Activated T-cell treated with anti-CD3 and anti-CD28 coated beads, Interleukin-2, amount 50 U/mL, for 24 hours (primary cell): ENCODE measurements at regions not wholly inside any gene's neighbourhood (a gene's known extent, or its start where the extent isn't known, plus 50 kb on each side); places are given as distances from the start of the nearest gene placed in this dataset.
"Not testable (repeated sequence)": the region's sequence is repeated elsewhere in the genome, so short reads cannot be mapped to it uniquely, and the experiment has no call there.

Source experiments
- DNase-seq: peaks from one replicate; pipeline ENCODE4 v3.0.0-alpha.2; 2020
- H3K27ac Mint-ChIP-seq: 2 replicates; pipeline ENCODE4 v1.8.0; 2020; ENCODE audit warnings: mild to moderate bottlenecking, mixed read lengths
- H3K27me3 Mint-ChIP-seq: 2 replicates; pipeline ENCODE4 v1.8.0; 2020; ENCODE audit warnings: mixed read lengths
- H3K36me3 Mint-ChIP-seq: 2 replicates; pipeline ENCODE4 v1.8.0; 2020; ENCODE audit warnings: low read depth, mixed read lengths
- H3K4me1 Mint-ChIP-seq: 2 replicates; pipeline ENCODE4 v1.8.0; 2020; ENCODE audit warnings: low read depth, mixed read lengths
- H3K4me3 Mint-ChIP-seq: 2 replicates; pipeline ENCODE4 v1.8.0; 2020; ENCODE audit warnings: mild to moderate bottlenecking, moderate library complexity, mixed read lengths
- H3K9me3 Mint-ChIP-seq: 2 replicates; pipeline ENCODE4 v1.8.0; 2020; ENCODE audit warnings: mixed read lengths

GRCh38 chr6:84836366-84836765 lies 72.0 kb upstream of the TBX18 start:
- Mint-ChIP-seq H3K4me1 (no peaks in the 10 kb centered on the region), H3K27me3 (no peaks in the 10 kb centered on the region), H3K36me3 (no peaks in the 10 kb centered on the region), H3K4me3 (no peak overlapping the region), H3K9me3 (peaks cover 7% of the 10 kb centered on the region), H3K27ac (no peak overlapping the region)
- no peak for DNase-seq

DNA sequence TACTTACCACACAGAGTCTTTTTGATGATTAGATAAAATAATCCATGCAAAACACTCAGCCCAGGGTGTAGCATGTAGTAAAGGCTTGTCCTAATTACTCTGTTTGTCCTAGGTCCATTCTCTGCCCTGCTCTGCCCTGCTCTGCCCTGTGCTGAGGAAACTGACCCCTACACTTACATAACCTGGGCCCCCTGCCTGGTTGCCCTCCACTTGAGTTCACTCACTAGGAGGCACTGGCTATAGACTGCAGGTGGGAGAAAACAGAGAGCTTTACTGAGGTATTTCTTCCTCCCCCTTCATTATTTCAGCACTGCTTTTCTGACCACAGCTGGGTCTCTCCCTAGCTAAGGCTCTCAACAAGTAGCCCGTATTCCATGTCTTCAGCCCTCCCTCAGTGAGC lies 70.9 kb upstream of the TBX18 start:
- Mint-ChIP-seq H3K27me3 (no peaks in the 10 kb centered on the region), H3K4me3 (no peak overlapping the region), H3K4me1 (no peaks in the 10 kb centered on the region), H3K36me3 (no peaks in the 10 kb centered on the region), H3K27ac (no peak overlapping the region), H3K9me3 (peaks cover 2% of the 10 kb centered on the region)
- DNase-seq: no peak

- not testable (repeated sequence) for DNase-seq, H3K4me1 Mint-ChIP-seq, H3K4me3 Mint-ChIP-seq, H3K9me3 Mint-ChIP-seq, H3K36me3 Mint-ChIP-seq, H3K27ac Mint-ChIP-seq, H3K27me3 Mint-ChIP-seq
Observed at GRCh38 chr6:84831924-84832323, 67.5 kb upstream of the TBX18 start.

DNA sequence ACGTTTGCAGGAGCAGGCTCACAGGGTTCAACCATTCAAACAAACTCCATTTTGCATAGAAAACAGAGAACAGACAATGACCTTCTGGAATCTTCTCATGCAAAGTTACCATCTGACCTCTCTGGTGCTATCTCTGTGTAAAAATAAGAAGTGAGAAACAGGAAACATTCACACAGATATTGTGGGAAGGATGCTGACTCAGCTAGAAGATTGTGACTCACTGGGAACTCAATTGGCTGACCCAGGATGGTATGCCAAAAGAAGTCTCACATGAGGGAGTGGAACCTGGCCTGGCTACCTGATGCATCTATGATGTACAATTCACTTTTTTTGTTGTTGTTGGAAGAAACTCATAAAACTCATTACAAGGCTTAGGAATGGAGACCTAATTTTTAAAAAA lies 61.1 kb upstream of the TBX18 start:
- Mint-ChIP-seq H3K36me3 (no peaks in the 10 kb centered on the region), H3K27ac (no peak overlapping the region), H3K4me3 (no peak overlapping the region), H3K27me3 (no peaks in the 10 kb centered on the region), H3K9me3 (peaks cover 6% of the 10 kb centered on the region), H3K4me1 (no peaks in the 10 kb centered on the region)
- DNase-seq: no peak

DNA sequence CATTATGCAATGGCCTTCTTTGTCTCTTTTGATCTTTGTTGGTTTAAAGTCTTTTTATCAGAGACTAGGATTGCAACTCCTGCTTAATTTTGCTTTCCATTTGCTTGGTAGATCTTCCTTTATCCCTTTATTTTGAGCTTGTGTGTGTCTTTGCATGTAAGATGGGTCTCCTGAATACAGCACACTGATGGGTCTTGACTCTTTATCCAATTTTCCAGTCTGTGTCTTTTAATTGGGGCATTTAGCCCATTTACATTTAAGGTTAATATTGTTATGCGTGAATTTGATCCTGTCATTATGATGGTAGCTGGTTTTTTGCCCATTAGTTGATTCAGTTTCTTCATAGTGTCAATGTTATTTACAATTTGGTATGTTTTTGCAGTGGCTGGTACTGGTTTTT lies 56.9 kb upstream of the TBX18 start:
- DNase-seq, H3K27me3 Mint-ChIP-seq, H3K4me3 Mint-ChIP-seq, H3K9me3 Mint-ChIP-seq, H3K36me3 Mint-ChIP-seq, H3K4me1 Mint-ChIP-seq, H3K27ac Mint-ChIP-seq: not testable (repeated sequence)

GRCh38 chr6:84816741-84817140 lies 52.3 kb upstream of the TBX18 start:
- no peaks in the 10 kb centered on the region for H3K9me3 Mint-ChIP-seq

GRCh38 chr6:84815896-84816735 lies 51.7 kb upstream of the TBX18 start:
- no peaks in the 10 kb centered on the region for H3K9me3 Mint-ChIP-seq
- H3K27ac Mint-ChIP-seq: no peak overlapping the region
- H3K4me1 Mint-ChIP-seq: no peaks in the 10 kb centered on the region
- no peaks in the 10 kb centered on the region for H3K27me3 Mint-ChIP-seq
- H3K36me3 Mint-ChIP-seq: no peaks in the 10 kb centered on the region
- no peak for DNase-seq
- H3K4me3 Mint-ChIP-seq: no peak overlapping the region

More at GRCh38 chr6:84816741-84817140, 52.3 kb upstream of the TBX18 start:
- DNase-seq: no peak
- H3K27ac Mint-ChIP-seq: no peak overlapping the region
- no peaks in the 10 kb centered on the region for H3K27me3 Mint-ChIP-seq
- H3K4me1 Mint-ChIP-seq: no peaks in the 10 kb centered on the region
- H3K36me3 Mint-ChIP-seq: no peaks in the 10 kb centered on the region
- H3K4me3 Mint-ChIP-seq: no peak overlapping the region
